Tibial nerve (tissue), 3 donors: ENCODE measurements at regions not wholly inside any gene's neighbourhood (a gene's known extent, or its start where the extent isn't known, plus 50 kb on each side); places are given as distances from the start of the nearest gene placed in this dataset.

Experiments used
- CTCF ChIP-seq, 5 experiments: fragments of 200-600 bp in 3 of 5; fragments of 450-650 bp in 2 of 5; sonication (generic) in 3 of 5; IDR thresholded peaks; one replicate each; pipeline ENCODE4 v1.5.1; 2016 to 2019; ENCODE audit warnings: antibody characterized with exemption in 5 of 5, mild to moderate bottlenecking in 3 of 5, moderate library complexity in 2 of 5
- POLR2A ChIP-seq, 2 donors: fragments of 450-650 bp; IDR thresholded peaks; one replicate each; pipeline ENCODE4 v1.6.1; 2017; ENCODE audit warnings: antibody characterized with exemption in 2 of 2, mild to moderate bottlenecking in 2 of 2, moderate library complexity in 2 of 2

- no peak for TF ChIP-seq CTCF (IDR thresholded peaks at IDR 0.05)
- TF ChIP-seq POLR2A (IDR thresholded peaks at IDR 0.05), result no peak
These were observed 150.8 kb upstream of the ZEB2 start for GRCh38 chr2:144670738-144671137.
